SW480 (cell line): ENCODE measurements at regions not wholly inside any gene's neighbourhood (a gene's known extent, or its start where the extent isn't known, plus 50 kb on each side); places are given as distances from the start of the nearest gene placed in this dataset.
A peak's percentile ranks its signal among the peaks of the same experiment; 100 is the strongest.
"Not testable (repeated sequence)": the region's sequence is repeated elsewhere in the genome, so short reads cannot be mapped to it uniquely, and the experiment has no call there.

Experiments
- DNase-seq: peaks from one replicate; pipeline ENCODE4 v3.0.0-alpha.2; 2016; ENCODE audit warnings: low spot score

DNA sequence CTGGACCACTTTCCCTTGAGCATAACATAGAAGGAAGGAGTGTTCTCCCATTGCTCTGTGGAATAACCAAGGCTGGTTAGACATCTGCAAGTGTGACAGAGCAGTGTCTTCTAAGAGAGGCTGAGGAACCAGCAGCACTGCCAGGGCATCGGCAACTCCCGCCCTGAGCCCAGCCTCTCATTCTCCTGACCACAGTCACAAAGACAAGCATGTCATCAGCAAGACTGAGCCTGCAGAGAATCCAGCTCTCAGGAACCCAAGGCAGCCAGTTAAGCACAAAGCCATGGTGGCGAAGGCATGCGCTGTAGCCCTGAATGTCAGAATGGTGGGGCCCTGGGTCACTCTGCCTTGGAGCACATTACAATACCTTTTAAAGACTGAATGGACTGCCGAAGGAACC lies 253.9 kb downstream of the AGTPBP1 start:
- no peak for DNase-seq

DNA sequence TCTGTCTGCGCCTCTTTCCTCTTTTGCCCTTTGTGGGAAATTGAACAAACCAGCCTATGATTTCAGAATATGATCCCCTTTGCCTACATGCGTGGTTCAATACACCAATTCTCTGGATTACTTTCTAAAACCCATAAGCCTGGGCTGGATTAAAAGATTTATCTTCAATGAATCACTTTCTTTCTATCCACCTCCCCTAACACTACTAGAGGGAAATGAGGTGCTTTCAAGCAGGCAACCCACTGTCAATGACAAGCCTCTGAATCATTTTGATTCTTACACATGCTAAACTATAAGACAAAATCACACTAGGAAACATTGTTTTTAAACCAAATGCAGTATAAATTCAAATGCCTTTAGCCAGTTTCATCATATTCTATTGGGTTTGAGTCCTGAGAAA lies 257.5 kb downstream of the AGTPBP1 start:
- no peak for DNase-seq

DNA sequence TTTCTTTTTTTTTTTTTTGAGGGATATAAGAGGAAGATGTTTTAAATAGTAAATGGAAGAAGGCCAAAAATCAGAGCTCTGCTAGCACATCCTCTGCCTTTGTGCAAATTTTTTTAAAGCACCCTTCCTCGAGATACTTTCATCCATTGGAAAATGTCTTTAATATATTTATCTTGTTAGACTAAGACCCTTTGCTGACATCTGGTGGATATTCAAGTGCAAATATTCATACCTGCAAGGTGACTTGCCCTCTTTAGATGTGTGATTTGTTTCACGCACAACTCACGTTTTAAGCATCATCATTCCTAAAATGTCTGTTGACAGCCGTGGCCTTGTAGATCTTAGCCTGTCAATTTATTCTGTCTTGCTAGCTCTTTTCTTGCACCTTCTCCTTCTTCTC lies 258.5 kb downstream of the AGTPBP1 start:
- DNase-seq = peak; percentile 44

- DNase-seq = no peak
Measured at GRCh38 chr9:85479305-85479704, 262.4 kb downstream of the AGTPBP1 start.

DNA sequence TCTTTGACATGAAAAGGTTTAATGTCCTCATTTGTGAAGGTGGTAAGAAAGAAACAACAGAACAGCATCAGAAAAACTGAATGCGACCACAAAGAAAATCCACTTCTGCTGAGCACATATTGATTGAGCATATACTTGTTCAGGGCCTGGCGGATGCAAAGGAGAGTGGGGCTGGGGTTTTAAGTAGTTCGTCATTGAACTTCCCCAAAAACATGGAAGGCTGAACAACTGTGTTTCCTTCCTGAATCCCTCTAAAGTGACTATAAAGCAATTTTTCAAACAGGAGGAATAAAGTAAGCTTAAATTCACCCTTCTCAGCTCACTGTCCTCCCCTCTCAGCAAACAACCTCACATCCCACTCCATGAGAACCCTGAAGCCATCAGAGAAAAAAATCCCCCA lies 262.9 kb downstream of the AGTPBP1 start:
- no peak for DNase-seq

DNA sequence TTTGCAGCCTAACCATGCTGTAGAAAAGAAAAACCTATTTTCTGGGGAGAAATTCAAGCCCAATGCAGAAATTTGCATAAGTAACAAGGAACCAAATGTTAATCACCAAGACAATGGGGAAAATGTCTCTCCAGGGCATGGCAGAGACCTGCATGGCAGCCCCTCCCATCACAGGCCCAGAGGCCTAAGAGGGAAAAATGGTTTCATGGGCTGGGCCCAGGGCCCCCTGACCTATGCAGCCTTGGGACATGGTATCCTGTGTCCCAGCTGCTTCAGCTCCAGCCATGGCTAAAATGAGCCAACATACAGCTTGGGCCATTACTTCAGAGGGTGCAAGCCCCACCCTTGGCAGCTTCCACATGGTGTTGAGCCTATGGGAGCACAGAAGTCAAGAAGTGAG lies 266.9 kb downstream of the AGTPBP1 start:
- DNase-seq = not testable (repeated sequence)

DNA sequence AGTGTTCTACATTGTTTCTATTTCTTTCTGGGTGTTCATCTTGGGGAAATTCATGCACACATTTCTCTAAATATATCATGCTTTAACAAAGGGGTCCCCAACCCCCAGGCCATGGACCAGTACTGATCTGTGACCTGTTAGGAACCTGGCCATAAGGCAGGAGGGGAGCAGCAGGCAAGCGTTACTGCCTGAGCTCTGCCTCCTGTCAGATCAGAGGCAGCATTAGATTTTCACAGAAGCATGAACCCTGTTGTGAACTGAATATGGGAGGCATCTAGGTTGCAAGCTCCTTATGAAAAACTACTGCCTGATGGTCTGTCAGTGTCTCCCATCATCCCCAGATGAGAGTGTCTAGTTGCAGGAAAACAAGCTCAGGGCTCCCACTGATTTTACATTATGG lies 270.0 kb downstream of the AGTPBP1 start:
- no peak for DNase-seq

- DNase-seq = no peak
Measured at GRCh38 chr9:85469041-85469440, 272.7 kb downstream of the AGTPBP1 start.

DNA sequence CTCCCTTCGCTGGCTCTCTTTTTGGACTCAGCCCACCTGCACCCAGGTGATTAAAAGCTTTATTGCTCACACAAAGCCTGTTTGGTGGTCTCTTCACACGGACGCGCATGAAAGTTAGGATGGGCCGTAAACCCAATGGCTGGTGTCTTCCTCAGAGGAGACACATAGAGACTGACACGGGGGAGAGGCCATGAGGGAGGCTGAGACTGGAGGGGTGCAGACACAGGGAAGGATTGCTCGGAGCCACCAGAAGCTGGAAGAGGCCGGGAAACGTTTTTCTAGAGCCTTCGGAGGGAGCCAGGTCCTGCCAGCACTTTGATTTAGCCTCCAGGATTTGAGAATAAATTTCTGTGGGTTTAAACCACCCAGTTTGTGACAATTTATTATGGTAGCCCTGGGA lies 274.9 kb downstream of the AGTPBP1 start:
- no peak for DNase-seq

DNA sequence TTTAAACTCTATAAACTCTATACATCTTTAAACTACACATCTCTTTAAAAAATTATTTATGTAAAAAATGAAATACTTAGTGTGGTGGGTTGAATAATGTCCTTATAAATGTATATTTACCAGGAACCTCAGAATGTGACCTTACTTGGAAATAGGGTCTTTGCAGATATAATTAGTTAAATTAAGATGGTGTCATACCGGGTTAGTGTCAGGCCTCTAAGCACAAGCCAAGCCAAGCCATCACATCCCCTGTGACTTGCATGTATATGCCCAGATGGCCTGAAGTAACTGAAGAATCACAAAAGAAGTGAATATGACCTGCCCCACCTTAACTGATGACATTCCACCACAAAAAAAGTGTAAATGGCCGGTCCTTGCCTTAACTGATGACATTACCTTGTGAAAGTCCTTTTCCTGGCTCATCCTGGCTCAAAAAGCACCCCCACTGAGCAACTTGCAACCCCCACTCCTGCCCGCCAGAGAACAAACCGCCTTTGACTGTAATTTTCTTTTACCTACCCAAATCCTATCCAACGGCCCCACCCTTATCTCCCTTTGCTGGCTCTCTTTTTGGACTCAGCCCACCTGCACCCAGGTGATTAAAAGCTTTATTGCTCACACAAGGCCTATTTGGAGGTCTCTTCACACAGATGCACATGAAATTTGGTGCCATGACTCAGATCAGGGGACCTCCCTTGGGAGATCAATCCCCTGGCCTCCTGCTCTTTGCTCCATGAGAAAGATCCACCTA lies 283.5 kb downstream of the AGTPBP1 start:
- not testable (repeated sequence) for DNase-seq

GRCh38 chr9:85453850-85454249 lies 287.9 kb downstream of the AGTPBP1 start:
- no peak for DNase-seq

- DNase-seq = no peak
Measured at GRCh38 chr9:85452841-85453240, 288.9 kb downstream of the AGTPBP1 start.

DNA sequence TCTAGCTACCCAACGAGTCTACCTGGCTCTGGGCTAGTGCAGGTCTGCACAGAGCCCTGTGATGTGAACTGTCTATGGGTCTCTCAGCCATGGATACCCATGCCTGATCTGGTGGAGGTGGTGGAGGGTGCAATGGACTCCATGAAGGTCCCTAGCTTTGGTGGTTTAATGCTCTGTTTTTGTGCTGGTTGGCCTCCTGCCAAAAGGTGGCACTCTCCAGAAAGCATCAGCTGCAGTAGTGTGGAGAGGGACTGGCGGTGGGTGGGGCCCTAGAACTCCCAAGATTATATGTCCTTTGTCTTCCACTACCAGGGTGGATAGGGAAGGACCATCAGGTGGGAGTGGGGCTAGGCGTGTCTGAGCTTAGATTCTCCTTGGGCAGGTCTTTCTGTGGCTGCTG lies 290.1 kb downstream of the AGTPBP1 start:
- DNase-seq = no peak

DNA sequence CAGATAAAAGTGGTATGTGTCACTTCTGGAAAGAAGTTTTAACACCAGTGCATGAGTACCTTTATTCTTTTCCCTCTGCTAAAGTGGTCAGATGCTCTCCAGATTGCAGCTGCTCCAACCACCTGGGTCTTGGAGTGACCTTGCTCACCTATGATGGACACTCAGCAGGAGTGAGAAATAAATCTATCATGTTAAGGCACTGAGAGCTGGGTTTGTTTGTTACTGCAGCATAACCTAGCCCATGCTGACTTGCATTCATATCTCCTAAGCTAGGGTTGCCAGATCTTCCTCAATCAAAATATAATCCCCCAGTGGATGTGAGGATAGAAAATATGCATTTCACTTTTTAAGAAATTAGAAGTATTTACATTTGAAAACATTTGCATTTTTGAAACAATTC lies 295.9 kb downstream of the AGTPBP1 start:
- DNase-seq = no peak

DNA sequence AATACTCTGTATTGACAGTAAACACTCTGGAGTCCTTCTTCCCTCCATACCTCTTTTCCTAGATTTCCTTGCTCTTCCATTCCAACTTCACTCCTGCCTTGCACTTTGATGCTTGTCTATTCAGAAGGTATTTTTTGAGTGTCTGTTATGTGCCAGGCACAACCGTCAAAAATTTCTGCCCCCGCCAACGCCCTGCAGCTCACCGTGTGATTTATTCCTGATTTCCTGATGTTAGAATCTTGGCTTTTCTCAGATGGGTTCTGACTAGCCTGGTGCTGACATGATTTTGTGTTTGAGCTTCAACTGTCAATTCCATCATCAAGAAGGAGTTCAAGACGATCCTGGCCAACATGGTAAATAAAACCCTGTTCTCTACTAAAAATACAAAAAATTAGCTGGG lies 297.5 kb downstream of the AGTPBP1 start:
- DNase-seq = no peak

- DNase-seq = no peak
Measured at GRCh38 chr9:85443190-85443598, 298.6 kb downstream of the AGTPBP1 start.

- no peak for DNase-seq
Measured at GRCh38 chr9:85439791-85440190, 302.0 kb downstream of the AGTPBP1 start.

DNA sequence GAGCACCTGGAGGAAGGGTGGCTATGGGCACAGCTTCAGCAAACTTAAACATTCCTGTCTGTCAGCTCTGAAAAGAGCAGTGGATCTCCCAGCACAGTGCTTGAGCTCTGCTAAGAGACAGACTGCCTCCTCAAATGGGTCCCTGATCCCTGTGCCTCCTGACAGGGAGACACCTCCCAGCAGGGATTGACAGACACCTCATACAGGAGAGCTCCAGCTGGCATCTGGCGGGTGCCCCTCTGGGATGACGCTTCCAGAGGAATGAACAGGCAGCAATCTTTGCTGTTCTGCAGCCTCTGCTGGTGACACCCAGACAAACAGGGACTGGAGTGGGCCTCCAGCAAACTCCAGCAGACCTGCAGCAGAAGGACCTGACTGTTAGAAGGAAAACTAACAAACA lies 307.8 kb downstream of the AGTPBP1 start:
- DNase-seq = not testable (repeated sequence)

DNA sequence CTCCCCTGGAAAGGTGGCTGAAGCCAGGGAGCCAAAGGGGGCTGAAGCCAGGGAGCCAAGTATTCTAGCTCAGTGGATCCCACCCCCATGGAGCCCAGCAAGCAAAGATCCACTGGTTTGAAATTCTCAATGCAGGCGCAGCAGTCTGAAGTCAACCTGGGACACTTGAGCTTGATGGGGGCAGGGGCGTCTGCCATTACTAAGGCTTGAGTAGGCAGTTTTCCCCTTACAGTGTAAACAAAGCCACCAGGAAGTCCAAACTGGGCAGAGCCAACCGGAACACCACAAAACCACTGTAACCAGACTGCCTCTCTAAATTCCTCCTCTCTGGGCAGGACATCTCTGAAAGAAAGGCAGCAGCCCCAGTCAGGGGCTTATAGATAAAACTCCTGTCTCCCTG lies 308.2 kb downstream of the AGTPBP1 start:
- not testable (repeated sequence) for DNase-seq

- DNase-seq = no peak
Measured at GRCh38 chr9:85433046-85433445, 308.7 kb downstream of the AGTPBP1 start.

GRCh38 chr9:85432599-85432998 lies 309.2 kb downstream of the AGTPBP1 start:
- no peak for DNase-seq

- DNase-seq = peak; percentile 9
Measured at GRCh38 chr9:85431339-85432102, 310.2 kb downstream of the AGTPBP1 start.

DNA sequence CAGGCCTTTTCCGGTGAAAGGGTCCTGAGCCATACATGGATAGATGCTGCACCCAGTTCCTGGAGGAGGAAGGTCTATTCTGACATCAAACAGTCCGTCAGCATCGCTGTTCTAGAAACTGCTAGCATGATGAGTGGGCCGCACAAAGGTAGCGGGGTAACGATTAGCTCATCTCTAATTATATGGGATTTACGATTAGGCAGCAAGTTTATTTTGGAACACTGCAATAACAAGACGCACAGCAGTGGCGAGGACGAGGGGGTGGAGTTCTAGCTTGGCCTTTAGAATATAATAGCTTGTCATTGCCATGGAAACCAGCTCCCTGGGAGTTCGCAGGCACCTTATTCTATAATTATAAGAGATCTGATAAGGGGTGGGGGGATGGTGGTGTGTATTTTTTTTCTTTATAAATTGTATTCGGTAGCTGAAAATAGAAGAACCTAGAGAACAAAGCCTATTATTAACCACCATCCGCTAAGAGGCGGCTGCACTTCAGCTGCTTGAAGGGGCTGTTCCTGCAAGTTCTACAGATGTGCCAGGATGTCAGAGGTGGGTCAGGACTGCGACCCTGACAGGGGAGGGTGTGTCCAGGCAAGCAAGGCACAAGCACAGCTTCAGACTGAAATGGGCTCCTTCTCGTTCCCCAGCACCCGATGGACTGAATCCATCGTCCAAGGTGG lies 311.0 kb downstream of the AGTPBP1 start:
- DNase-seq = no peak
